ENCODE measurements at regions not wholly inside any gene's neighbourhood (a gene's known extent, or its start where the extent isn't known, plus 50 kb on each side); places are given as distances from the start of the nearest gene placed in this dataset.
"Not testable (repeated sequence)": the region's sequence is repeated elsewhere in the genome, so short reads cannot be mapped to it uniquely, and the experiment has no call there.

GRCh38 chr12:108425238-108425795 is 86.2 kb upstream of the CMKLR1 start:
- no peaks in the 10 kb centered on the region for H3K36me3 ChIP-seq (ENCODE audit: control insufficient read depth in 4 of 4, insufficient read depth in 4 of 4, low read length in 4 of 4)
- DNase-seq, result no peak
- H3K4me1 ChIP-seq (ENCODE audit: control insufficient read depth in 5 of 5, insufficient read depth in 5 of 5, low read length in 5 of 5), result no peaks in the 10 kb centered on the region
- H3K9me3 ChIP-seq (ENCODE audit: control insufficient read depth in 4 of 4, insufficient read depth in 3 of 4, low read length in 3 of 4), result no peaks in the 10 kb centered on the region
- no peak for TF ChIP-seq CTCF (IDR thresholded peaks at IDR 0.05; ENCODE audit: control extremely low read depth, extremely low read depth)
- H3K27me3 ChIP-seq (ENCODE audit: control insufficient read depth in 3 of 3, insufficient read depth in 3 of 3, low read length in 2 of 3), result peaks cover 0 to 3% (median 2%) of the 10 kb centered on the region in 3 donors
- H3K4me3 ChIP-seq, result no peak overlapping the region
- no peak for ATAC-seq (ENCODE audit: insufficient read depth, low FRiP score)
- no peak overlapping the region for H3K9ac ChIP-seq (ENCODE audit: insufficient read depth in 1 of 2, low read length in 2 of 2)
- no peak overlapping the region for H3K27ac ChIP-seq (ENCODE audit: low read depth in 1 of 2, low read length in 1 of 2)

GRCh38 chr12:108424816-108425215 is 85.7 kb upstream of the CMKLR1 start:
- DNase-seq (no peak), ATAC-seq (ENCODE audit: insufficient read depth, low FRiP score) (no peak)
- Histone ChIP-seq H3K27me3 (ENCODE audit: control insufficient read depth in 3 of 3, insufficient read depth in 3 of 3, low read length in 2 of 3) (peaks cover 0 to 3% (median 2%) of the 10 kb centered on the region in 3 donors), H3K36me3 (ENCODE audit: control insufficient read depth in 4 of 4, insufficient read depth in 4 of 4, low read length in 4 of 4) (no peaks in the 10 kb centered on the region), H3K27ac (ENCODE audit: low read depth in 1 of 2, low read length in 1 of 2) (no peak overlapping the region), H3K9ac (ENCODE audit: insufficient read depth in 1 of 2, low read length in 2 of 2) (no peak overlapping the region), H3K9me3 (ENCODE audit: control insufficient read depth in 4 of 4, insufficient read depth in 3 of 4, low read length in 3 of 4) (no peaks in the 10 kb centered on the region), H3K4me1 (ENCODE audit: control insufficient read depth in 5 of 5, insufficient read depth in 5 of 5, low read length in 5 of 5) (no peaks in the 10 kb centered on the region), H3K4me3 (no peak overlapping the region)
- 86 to 91% methylated on average over 3 of the region's 3 CpGs for WGBS, 2 donors
- TF ChIP-seq CTCF (IDR thresholded peaks at IDR 0.05; ENCODE audit: control extremely low read depth, extremely low read depth), result no peak

- Histone ChIP-seq H3K27me3 (ENCODE audit: control insufficient read depth in 3 of 3, insufficient read depth in 3 of 3, low read length in 2 of 3) (peaks cover 0 to 3% (median 2%) of the 10 kb centered on the region in 3 donors), H3K36me3 (ENCODE audit: control insufficient read depth in 4 of 4, insufficient read depth in 4 of 4, low read length in 4 of 4) (no peaks in the 10 kb centered on the region), H3K27ac (ENCODE audit: low read depth in 1 of 2, low read length in 1 of 2) (no peak overlapping the region), H3K4me1 (ENCODE audit: control insufficient read depth in 5 of 5, insufficient read depth in 5 of 5, low read length in 5 of 5) (no peaks in the 10 kb centered on the region), H3K4me3 (no peak overlapping the region), H3K9ac (ENCODE audit: insufficient read depth in 1 of 2, low read length in 2 of 2) (no peak overlapping the region), H3K9me3 (ENCODE audit: control insufficient read depth in 4 of 4, insufficient read depth in 3 of 4, low read length in 3 of 4) (no peaks in the 10 kb centered on the region)
- no peak for DNase-seq
- 79 to 90% methylated on average over 4 of the region's 4 CpGs for WGBS, 2 donors
- no peak for ATAC-seq (ENCODE audit: insufficient read depth, low FRiP score)
- TF ChIP-seq CTCF (IDR thresholded peaks at IDR 0.05; ENCODE audit: control extremely low read depth, extremely low read depth), result no peak
Measured at GRCh38 chr12:108424026-108424425, 84.9 kb upstream of the CMKLR1 start.

- TF ChIP-seq CTCF (IDR thresholded peaks at IDR 0.05; ENCODE audit: control extremely low read depth, extremely low read depth), result no peak
- ATAC-seq (ENCODE audit: insufficient read depth, low FRiP score), result no peak
- Histone ChIP-seq H3K36me3 (ENCODE audit: control insufficient read depth in 4 of 4, insufficient read depth in 4 of 4, low read length in 4 of 4) (no peaks in the 10 kb centered on the region), H3K4me1 (ENCODE audit: control insufficient read depth in 5 of 5, insufficient read depth in 5 of 5, low read length in 5 of 5) (peaks cover 0 to 3% (median 0%) of the 10 kb centered on the region in 5 donors), H3K27ac (ENCODE audit: low read depth in 1 of 2, low read length in 1 of 2) (no peak overlapping the region), H3K9ac (ENCODE audit: insufficient read depth in 1 of 2, low read length in 2 of 2) (no peak overlapping the region), H3K4me3 (no peak overlapping the region), H3K9me3 (ENCODE audit: control insufficient read depth in 4 of 4, insufficient read depth in 3 of 4, low read length in 3 of 4) (no peaks in the 10 kb centered on the region), H3K27me3 (ENCODE audit: control insufficient read depth in 3 of 3, insufficient read depth in 3 of 3, low read length in 2 of 3) (peaks cover 0 to 3% (median 2%) of the 10 kb centered on the region in 3 donors)
- no peak for DNase-seq
- WGBS, 2 donors, result 84 to 88% methylated on average over 4 of the region's 4 CpGs
Measured at GRCh38 chr12:108423486-108423885, 84.4 kb upstream of the CMKLR1 start.

- not testable (repeated sequence) for ATAC-seq (ENCODE audit: insufficient read depth, low FRiP score); H3K4me3 ChIP-seq; H3K27me3 ChIP-seq (ENCODE audit: control insufficient read depth in 3 of 3, insufficient read depth in 3 of 3, low read length in 2 of 3); DNase-seq; H3K4me1 ChIP-seq (ENCODE audit: control insufficient read depth in 5 of 5, insufficient read depth in 5 of 5, low read length in 5 of 5); H3K27ac ChIP-seq (ENCODE audit: low read depth in 1 of 2, low read length in 1 of 2); H3K9ac ChIP-seq (ENCODE audit: insufficient read depth in 1 of 2, low read length in 2 of 2); H3K36me3 ChIP-seq (ENCODE audit: control insufficient read depth in 4 of 4, insufficient read depth in 4 of 4, low read length in 4 of 4); H3K9me3 ChIP-seq (ENCODE audit: control insufficient read depth in 4 of 4, insufficient read depth in 3 of 4, low read length in 3 of 4)
- 77% methylated on average over 2 of the region's 4 CpGs for WGBS, 2 donors
Measured at GRCh38 chr12:108421082-108421481, 82.0 kb upstream of the CMKLR1 start.
